HG03095 (cell line): ENCODE measurements at regions not wholly inside any gene's neighbourhood (a gene's known extent, or its start where the extent isn't known, plus 50 kb on each side); places are given as distances from the start of the nearest gene placed in this dataset.
"Not testable (repeated sequence)": the region's sequence is repeated elsewhere in the genome, so short reads cannot be mapped to it uniquely, and the experiment has no call there.

Experiments
- ATAC-seq: cut with Tn5 transposase; IDR thresholded peaks from one replicate; pipeline ENCODE4 v1.9.1; 2021; ENCODE audit warnings: moderate library complexity; ENCODE audit not compliant: unreplicated experiment

- no peak for ATAC-seq
Measured at GRCh38 chr2:35606394-35606793, 749.2 kb upstream of the CRIM1 start.

- no peak for ATAC-seq
Measured at GRCh38 chr2:35598310-35598709, 757.3 kb upstream of the CRIM1 start.

DNA sequence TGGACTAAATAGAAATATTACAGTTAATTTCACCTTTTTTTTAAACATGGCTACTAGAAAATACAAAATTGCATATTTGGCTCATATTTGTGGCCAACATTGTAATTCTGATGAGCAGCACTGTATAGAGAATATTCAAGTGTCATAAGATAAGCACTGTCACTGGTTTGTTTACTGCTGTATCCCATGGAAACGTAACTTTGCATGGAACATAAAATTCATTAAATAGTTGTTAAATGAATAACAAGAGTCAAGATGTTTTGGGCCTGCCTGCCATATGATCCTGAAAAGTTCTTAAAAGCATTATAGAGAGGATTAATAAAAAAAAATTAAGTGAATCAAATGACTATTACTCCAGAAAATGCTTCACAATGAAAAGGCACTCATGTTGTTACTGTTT is 763.7 kb upstream of the CRIM1 start:
- ATAC-seq = no peak

DNA sequence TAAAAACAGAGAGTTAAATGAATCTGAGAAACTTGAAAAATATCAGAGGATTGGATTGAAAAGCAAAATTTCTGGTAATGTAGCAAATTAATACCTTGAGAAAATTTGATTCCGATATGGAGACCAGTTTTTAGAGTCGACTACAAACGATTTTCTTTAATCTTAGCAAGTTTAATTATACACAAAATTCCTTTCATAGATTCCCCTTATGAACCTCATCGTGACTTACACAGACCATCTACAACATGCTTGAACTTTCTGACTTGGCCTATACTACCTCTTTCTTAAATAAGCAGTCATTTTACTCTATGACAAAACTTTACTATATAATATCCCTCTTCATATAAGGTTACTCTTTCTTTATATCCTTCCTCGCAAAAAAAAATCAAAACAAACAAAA is 769.6 kb upstream of the CRIM1 start:
- no peak for ATAC-seq

DNA sequence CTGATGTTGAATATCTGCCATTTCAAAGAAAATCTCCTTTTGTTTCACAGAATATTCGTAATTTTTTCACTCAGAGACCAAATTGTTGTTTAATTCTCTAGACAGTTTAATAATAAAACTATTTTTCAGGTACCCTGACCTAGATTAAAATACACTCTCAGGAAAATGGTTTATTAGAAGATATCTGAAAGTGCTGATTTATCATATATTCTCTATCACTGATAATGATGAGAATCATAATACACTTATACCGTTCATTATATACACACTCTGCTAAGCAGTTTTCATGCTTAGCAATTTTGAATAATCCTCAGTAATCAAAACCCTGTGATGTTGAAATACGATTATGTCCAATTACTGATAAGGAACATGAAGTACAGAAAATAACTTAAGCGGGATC is 772.9 kb upstream of the CRIM1 start:
- no peak for ATAC-seq

- no peak for ATAC-seq
Measured at GRCh38 chr2:35580956-35581355, 774.6 kb upstream of the CRIM1 start.

DNA sequence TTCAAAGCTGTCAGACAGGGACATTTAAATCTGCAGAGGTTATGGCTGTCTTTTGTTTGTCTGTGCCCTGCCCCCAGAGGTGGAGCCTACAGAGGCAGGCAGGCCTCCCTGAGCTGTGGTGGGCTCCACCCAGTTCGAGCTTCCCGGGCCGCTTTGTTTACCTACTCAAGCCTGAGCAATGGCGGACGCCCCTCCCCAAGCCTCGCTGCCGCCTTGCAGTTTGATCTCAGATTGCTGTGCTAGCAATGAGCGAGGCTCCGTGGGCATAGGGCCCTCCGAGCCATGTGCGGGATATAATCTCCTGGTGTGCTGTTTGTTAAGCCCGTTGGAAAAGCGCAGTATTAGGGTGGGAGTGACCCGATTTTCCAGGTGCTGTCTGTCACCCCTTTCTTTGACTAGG is 787.0 kb upstream of the CRIM1 start:
- ATAC-seq = not testable (repeated sequence)

DNA sequence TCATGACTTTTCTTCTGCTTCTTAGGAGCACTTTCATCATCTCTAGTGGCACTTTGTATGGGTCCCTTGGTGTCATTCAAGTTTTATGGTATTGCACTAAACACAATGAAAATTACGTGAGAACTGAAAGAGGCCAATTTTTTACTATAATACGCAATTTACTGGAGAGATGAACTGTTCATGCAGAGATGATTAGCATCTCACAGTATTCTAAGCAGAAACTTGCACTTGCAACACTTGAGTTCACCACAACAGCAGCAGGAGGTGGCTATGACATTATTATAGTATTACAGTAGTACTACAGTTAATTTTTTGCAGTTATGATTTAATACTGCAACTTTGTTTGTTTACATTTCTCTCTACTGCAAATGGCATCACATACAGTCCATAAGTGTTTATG is 793.1 kb upstream of the CRIM1 start:
- no peak for ATAC-seq

- ATAC-seq = no peak
Measured at GRCh38 chr2:35548171-35548570, 807.4 kb upstream of the CRIM1 start.

DNA sequence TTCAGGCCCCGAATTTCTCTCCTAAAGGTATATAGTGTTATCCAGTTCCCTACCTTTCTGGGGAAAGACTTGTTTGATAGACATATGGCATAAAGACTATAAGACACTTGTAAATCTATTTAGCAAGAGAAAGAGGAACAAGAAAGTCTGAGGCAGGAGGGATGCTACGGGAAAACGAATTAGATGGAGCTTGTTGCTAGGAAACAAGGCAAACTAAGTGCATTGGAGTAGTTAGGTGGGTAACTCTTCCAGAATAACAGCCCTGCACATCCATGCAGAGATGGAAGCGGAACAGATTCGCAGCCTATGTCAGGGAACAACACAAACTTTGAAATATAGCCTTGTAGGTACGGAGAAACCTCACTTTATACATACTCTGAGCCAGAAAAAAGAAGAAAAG is 810.3 kb upstream of the CRIM1 start:
- no peak for ATAC-seq

DNA sequence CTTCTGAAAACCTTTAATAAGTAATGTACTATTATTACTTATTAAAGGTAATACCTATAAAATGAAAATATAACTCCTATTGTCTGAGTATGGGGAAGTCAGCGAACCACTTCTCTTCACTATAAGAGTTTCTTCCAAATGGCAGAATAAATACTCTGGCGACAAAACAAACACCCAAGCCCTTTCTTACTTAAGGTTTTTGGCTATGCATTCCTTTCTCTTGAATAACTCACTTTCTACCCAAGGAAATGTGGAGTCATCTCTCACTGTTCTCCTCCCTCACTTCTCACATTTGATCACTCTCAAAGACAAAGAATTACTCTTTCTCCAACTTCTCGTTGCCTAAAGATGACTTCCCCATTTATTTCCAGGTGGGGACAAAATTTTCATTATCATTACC is 816.8 kb upstream of the CRIM1 start:
- no peak for ATAC-seq

- ATAC-seq = no peak
Measured at GRCh38 chr2:35530615-35531135, 824.9 kb upstream of the CRIM1 start.

- ATAC-seq = no peak
Measured at GRCh38 chr2:35526741-35527140, 828.8 kb upstream of the CRIM1 start.

DNA sequence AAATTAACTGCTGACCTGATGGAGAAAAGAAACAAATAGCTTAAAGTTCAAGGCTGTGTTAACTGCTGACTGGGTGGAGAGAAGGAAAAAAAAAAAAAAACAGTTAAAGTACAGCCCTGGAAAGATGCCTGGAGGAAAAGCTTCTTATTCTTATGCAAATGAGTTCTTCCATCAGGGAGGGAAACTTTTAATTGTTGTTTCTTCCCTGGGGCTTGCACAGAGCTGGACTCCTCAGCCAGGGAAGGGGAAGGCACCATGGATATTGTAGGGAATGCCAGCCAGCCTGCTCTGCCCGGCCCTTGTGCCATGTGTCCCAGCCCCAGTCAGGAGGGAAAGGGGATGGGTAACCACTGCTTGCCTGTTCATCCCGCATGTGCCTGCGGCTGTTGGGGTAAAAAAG is 833.1 kb upstream of the CRIM1 start:
- no peak for ATAC-seq

GRCh38 chr2:35510636-35511035 is 844.9 kb upstream of the CRIM1 start:
- ATAC-seq = no peak

GRCh38 chr2:35508601-35509000 is 847.0 kb upstream of the CRIM1 start:
- no peak for ATAC-seq

GRCh38 chr2:35504419-35504818 is 851.2 kb upstream of the CRIM1 start:
- no peak for ATAC-seq

DNA sequence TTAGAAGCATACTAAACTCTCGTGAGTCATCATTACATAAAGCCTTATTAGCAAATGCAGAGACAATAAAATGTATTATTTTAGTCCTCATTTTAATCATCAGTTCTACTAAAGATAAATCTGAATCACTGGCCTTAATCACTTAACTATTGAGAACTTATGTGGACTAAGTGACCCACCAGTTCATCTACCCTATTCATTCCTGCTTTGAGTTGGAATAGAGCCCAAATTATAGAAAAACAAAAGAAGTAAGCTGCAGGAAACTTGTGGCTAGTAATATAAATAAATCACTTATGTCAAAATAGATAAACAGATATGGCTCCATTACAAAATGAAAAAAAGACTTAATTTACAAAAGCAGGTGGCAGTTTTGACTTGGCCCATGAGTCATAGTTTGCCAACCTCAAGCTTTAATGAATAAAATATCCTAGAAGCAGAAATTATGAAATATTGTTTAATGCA is 851.8 kb upstream of the CRIM1 start:
- ATAC-seq = no peak

DNA sequence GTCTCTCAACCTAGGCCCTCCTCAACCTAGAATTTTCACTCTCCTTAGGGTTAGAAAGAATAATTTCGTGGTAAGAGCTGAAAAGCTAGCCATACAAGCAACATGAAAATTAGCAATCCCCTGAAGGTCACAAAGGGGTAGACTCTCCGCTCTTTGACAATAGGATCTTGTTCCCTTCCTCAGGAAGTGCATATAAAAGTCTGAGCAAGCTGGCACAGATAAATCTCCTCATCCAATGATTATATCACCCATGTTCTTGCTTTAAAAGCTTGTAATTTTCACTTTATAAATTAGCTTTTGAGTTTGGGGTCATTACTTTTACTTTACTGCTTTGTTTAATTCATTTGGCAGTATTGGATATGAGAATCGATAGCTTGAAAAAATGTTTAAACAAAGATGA is 852.3 kb upstream of the CRIM1 start:
- ATAC-seq = no peak

- ATAC-seq = no peak
Measured at GRCh38 chr2:35501076-35501475, 854.5 kb upstream of the CRIM1 start.

GRCh38 chr2:35496022-35496421 is 859.6 kb upstream of the CRIM1 start:
- no peak for ATAC-seq

- ATAC-seq = no peak
Measured at GRCh38 chr2:35495182-35495581, 860.4 kb upstream of the CRIM1 start.

DNA sequence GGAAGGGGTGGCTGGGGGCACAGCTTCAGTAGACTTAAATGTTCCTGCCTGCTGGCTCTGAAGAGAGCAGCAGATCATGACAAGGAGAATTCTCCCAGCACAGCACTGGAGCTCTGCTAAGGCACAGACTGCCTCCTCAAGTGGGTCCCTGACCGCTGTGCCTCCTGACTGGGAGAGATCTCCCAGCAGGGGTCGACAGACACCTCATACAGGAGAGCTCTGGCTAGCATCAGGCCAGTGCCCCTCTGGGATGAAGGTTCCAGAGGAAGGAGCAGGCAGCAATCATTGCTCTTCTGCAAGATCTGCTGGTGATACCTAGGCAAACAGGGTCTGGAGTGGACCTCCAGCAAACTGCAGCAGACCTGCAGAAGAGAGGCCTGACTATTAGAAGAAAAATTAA is 877.5 kb upstream of the CRIM1 start:
- not testable (repeated sequence) for ATAC-seq

DNA sequence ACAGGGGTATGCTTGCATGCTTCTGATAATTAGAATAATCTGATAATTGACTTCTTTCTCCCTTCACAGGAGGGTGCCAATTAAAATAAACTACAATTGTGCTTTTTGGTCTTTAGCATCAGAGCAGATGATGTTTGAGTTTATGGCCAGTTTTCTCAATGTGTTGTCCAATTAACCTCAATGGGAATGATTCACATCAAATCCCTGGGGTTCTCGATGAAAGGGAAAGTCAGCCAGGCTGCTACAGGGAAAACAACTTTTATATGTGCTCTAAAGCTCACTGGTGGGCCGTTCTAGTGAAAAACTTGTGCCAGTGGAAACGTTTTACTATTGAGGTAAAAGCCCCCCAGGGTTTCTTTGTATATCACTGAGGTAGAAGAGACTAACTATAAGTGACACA is 887.3 kb upstream of the CRIM1 start:
- ATAC-seq = no peak
